Epidermal melanocyte (primary cell): ENCODE measurements at regions not wholly inside any gene's neighbourhood (a gene's known extent, or its start where the extent isn't known, plus 50 kb on each side); places are given as distances from the start of the nearest gene placed in this dataset.

Experiments used
- DNase-seq: peaks from one replicate; pipeline ENCODE4 v3.0.0; 2011; ENCODE audit warnings: low spot score; ENCODE audit not compliant: insufficient read length

- no peak for DNase-seq
Observed at GRCh38 chr4:75110061-75110460, 177.1 kb downstream of the PARM1 start.

GRCh38 chr4:75107755-75108612 lies 175.1 kb downstream of the PARM1 start:
- no peak for DNase-seq

DNA sequence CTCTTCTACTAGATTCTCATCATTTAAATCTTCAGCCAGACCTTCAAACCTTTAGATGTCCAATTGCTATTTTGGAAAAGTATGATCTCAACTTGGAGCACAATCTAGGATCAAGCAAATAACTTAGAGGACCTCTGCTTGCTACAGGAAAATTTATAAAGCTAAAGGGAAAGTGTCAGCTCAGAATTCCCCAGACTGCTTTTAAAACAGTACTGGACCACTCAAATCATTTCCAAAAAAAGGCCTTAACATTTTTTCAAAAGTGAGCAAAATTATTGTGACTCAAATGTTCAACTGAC lies 169.8 kb downstream of the PARM1 start:
- no peak for DNase-seq

DNA sequence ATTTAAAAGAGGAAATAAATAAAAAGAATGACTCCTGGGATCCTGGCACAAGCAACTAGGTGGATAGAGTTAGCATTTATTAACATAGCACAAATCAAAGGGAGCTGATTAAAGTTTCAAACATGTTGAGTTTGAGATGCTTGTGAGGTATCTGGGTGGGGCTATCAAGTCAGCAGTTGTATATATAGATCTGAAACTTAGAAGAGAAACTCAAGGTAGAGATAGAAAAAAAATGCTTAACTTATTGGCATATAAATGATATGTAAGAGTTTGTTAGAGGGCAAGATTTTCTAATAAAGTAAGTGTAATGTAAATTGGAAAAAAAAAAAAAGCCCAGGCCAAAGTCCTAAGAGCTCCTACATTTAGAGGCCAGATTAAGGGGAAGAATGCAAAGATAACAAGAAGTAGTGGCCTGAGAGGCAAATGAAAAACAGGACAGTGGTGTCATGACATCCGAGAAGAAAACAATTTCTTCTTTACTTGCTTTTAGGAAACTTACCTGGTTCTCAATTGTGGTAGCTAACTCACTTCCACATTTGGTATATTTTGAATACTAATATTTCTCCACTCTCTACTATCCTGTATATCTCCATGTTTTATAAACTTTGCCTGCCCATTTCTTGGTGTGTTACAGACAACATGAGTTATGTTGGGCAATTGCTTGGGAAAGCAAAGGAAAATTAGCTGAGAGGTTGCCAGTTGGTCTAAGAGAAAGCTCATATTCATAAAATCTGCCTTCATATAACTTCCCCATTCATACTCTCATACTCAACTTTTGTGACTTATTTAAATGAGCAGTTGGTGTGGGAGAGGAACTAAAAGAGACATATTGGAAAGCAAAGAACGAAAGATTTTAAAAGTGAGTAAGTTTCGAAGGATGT lies 169.2 kb downstream of the PARM1 start:
- no peak for DNase-seq
